H1 (cell line): ENCODE measurements at regions not wholly inside any gene's neighbourhood (a gene's known extent, or its start where the extent isn't known, plus 50 kb on each side); places are given as distances from the start of the nearest gene placed in this dataset.

ENCODE experiments used
- CTCF ChIA-PET: fragments of 300-600 bp; sonication (Branson Sonifier 250); formaldehyde crosslinking; loops from one replicate; lab custom pipeline; 2021; ENCODE audit not compliant: partially characterized antibody; lab: Charles Lee
- POLR2A ChIA-PET: fragments of 300-600 bp; sonication (Branson Sonifier 250); formaldehyde crosslinking; loops from one replicate; lab custom pipeline; 2021; ENCODE audit warnings: inconsistent platforms; ENCODE audit not compliant: partially characterized antibody; lab: Charles Lee
- DNase-seq, 2 experiments: peaks; one replicate each; pipeline versions ENCODE4 v3.0.0 to v3.0.0-alpha.2; 2010 to 2022; ENCODE audit warnings: low spot score in 2 of 2, low read depth in 1 of 2, mixed read lengths in 1 of 2
- FAIRE-seq: peaks from 2 replicates; lab custom pipeline; 2011; peaks lifted over from hg19 to GRCh38; lab: Jason Lieb, UNC
- H2AFZ ChIP-seq: 2 replicates; pipeline ENCODE4 v1.8.1; 2012; ENCODE audit warnings: low read length, inconsistent platforms
- H2AK5ac ChIP-seq: 2 replicates; pipeline ENCODE4 v1.6.1; 2013; ENCODE audit warnings: low read depth, low read length
- H2BK120ac ChIP-seq: replicated peaks from 2 replicates; pipeline ENCODE3; 2013; ENCODE audit warnings: low read depth, low read length, inconsistent platforms
- H2BK12ac ChIP-seq: 2 replicates; pipeline ENCODE4 v1.6.1; 2013; ENCODE audit warnings: low read depth, low read length
- H2BK15ac ChIP-seq: 2 replicates; pipeline ENCODE4 v1.6.1; 2013; ENCODE audit warnings: low read length
- H2BK20ac ChIP-seq: 2 replicates; pipeline ENCODE4 v1.6.1; 2013; ENCODE audit warnings: low read length
- H2BK5ac ChIP-seq: 2 replicates; pipeline ENCODE4 v1.6.1; 2013; ENCODE audit warnings: low read depth, low read length
- H3K14ac ChIP-seq: 2 replicates; pipeline ENCODE4 v1.6.1; 2013; ENCODE audit warnings: inconsistent platforms; ENCODE audit not compliant: insufficient read length
- H3K18ac ChIP-seq: 2 replicates; pipeline ENCODE4 v1.6.1; 2013; ENCODE audit warnings: low read length; ENCODE audit errors: extremely low read depth
- H3K23ac ChIP-seq: 2 replicates; pipeline ENCODE4 v1.6.1; 2013; ENCODE audit warnings: inconsistent platforms; ENCODE audit not compliant: insufficient read length
- H3K23me2 ChIP-seq: 2 replicates; pipeline ENCODE4 v1.6.1; 2013; ENCODE audit warnings: low read depth, low read length
- H3K27ac ChIP-seq: 2 replicates; pipeline ENCODE4 v1.6.1; 2011; ENCODE audit warnings: low read depth, low read length, inconsistent platforms
- H3K27me3 ChIP-seq, 4 experiments: replicated peaks in 1 of 4; 1 replicate in 1 of 4; 2 replicates in 3 of 4; pipeline versions ENCODE4 v1.6.1 to v1.8.1; 2011 to 2013; ENCODE audit warnings: low read length in 3 of 4, mild to moderate bottlenecking in 3 of 4, inconsistent platforms in 2 of 4, mixed read lengths in 2 of 4, moderate library complexity in 1 of 4; ENCODE audit not compliant: control insufficient read depth in 3 of 4, insufficient read depth in 3 of 4; ENCODE audit errors: extremely low read depth in 1 of 4
- H3K36me3 ChIP-seq, 4 experiments: 2 replicates each; pipeline versions ENCODE4 v1.6.1 to v1.8.1; 2011 to 2013; ENCODE audit warnings: mild to moderate bottlenecking in 4 of 4, low read length in 3 of 4, moderate library complexity in 2 of 4, control low read depth in 1 of 4, inconsistent platforms in 1 of 4; ENCODE audit not compliant: insufficient read depth in 4 of 4, control insufficient read depth in 2 of 4
- H3K4ac ChIP-seq: replicated peaks from 2 replicates; pipeline ENCODE3; 2013; ENCODE audit warnings: low read length, low read depth, mixed read lengths, inconsistent platforms; ENCODE audit not compliant: insufficient read length
- H3K4me1 ChIP-seq, 4 experiments: replicated peaks in 1 of 4; 1 replicate in 1 of 4; 2 replicates in 3 of 4; pipeline versions ENCODE4 v1.6.1 to v1.8.1; 2011 to 2013; ENCODE audit warnings: low read length in 3 of 4, inconsistent platforms in 2 of 4, mixed read lengths in 1 of 4; ENCODE audit not compliant: insufficient read depth in 4 of 4, control insufficient read depth in 3 of 4
- H3K4me2 ChIP-seq, 2 experiments: 2 replicates each; pipeline versions ENCODE4 v1.6.1 to v1.8.1; 2011 to 2013; ENCODE audit warnings: low read depth in 2 of 2, low read length in 2 of 2, control low read depth in 1 of 2, inconsistent platforms in 1 of 2, mild to moderate bottlenecking in 1 of 2; ENCODE audit not compliant: insufficient read depth in 1 of 2
- H3K4me3 ChIP-seq, 4 experiments: fragments of 200-600, 300-600 bp in 1 of 4; sonication (generic), shearing (Covaris generic), sonication (Bioruptor Twin) in 1 of 4; 2 replicates each; pipeline versions ENCODE4 v1.5.1 to v1.8.1; 2011 to 2016; ENCODE audit warnings: low read length in 4 of 4, low read depth in 3 of 4, control low read depth in 2 of 4, inconsistent platforms in 2 of 4, mild to moderate bottlenecking in 2 of 4, mixed read lengths in 1 of 4, moderate library complexity in 1 of 4; ENCODE audit not compliant: insufficient read depth in 2 of 4; ENCODE audit errors: extremely low read depth in 1 of 4
- H3K56ac ChIP-seq: replicated peaks from 2 replicates; pipeline ENCODE3; 2013; ENCODE audit warnings: low read depth, mild to moderate bottlenecking, mixed read lengths, low read length, inconsistent platforms; ENCODE audit not compliant: insufficient read length
- H3K79me1 ChIP-seq: 2 replicates; pipeline ENCODE4 v1.6.1; 2013; ENCODE audit warnings: low read depth, low read length, control low read depth
- H3K79me2 ChIP-seq, 2 experiments: 2 replicates each; pipeline versions ENCODE4 v1.6.1 to v1.8.1; 2012 to 2013; ENCODE audit warnings: low read length in 2 of 2, mild to moderate bottlenecking in 2 of 2, inconsistent platforms in 1 of 2; ENCODE audit not compliant: insufficient read depth in 2 of 2, control insufficient read depth in 1 of 2
- H3K9ac ChIP-seq, 4 experiments: replicated peaks in 1 of 4; 1 replicate in 1 of 4; 2 replicates in 3 of 4; pipeline versions ENCODE4 v1.6.1 to v1.8.1; 2011 to 2013; ENCODE audit warnings: low read depth in 3 of 4, low read length in 3 of 4, control low read depth in 2 of 4, mild to moderate bottlenecking in 2 of 4, moderate library complexity in 2 of 4, inconsistent platforms in 1 of 4; ENCODE audit errors: extremely low read depth in 1 of 4
- H3K9me3 ChIP-seq, 2 experiments: 2 replicates each; pipeline versions ENCODE4 v1.6.1 to v1.8.1; 2012 to 2013; ENCODE audit warnings: mild to moderate bottlenecking in 2 of 2, moderate library complexity in 2 of 2, control low read depth in 1 of 2, inconsistent platforms in 1 of 2, low read depth in 1 of 2, low read length in 1 of 2, mixed read lengths in 1 of 2; ENCODE audit not compliant: insufficient read depth in 2 of 2
- H4K20me1 ChIP-seq, 2 experiments: replicated peaks in 1 of 2; 2 replicates each; pipeline versions ENCODE3 to v1.8.1; 2011 to 2013; ENCODE audit warnings: inconsistent platforms in 2 of 2, low read length in 2 of 2, mild to moderate bottlenecking in 1 of 2; ENCODE audit not compliant: insufficient read depth in 2 of 2, control insufficient read depth in 1 of 2
- H4K5ac ChIP-seq: 2 replicates; pipeline ENCODE4 v1.6.1; 2013; ENCODE audit warnings: low read length, low read depth, mixed read lengths, inconsistent platforms; ENCODE audit not compliant: insufficient read length
- H4K8ac ChIP-seq: 2 replicates; pipeline ENCODE4 v1.8.0; 2013; ENCODE audit warnings: mild to moderate bottlenecking, moderate library complexity, low read length, inconsistent platforms; ENCODE audit not compliant: insufficient read depth; ENCODE audit errors: extremely low read depth
- H4K91ac ChIP-seq: replicated peaks from 2 replicates; pipeline ENCODE3; 2013; ENCODE audit warnings: low read length, mixed read lengths, inconsistent platforms; ENCODE audit not compliant: insufficient read length
- EZH2 ChIP-seq: fragments of 200-600 bp; sonication (generic); IDR thresholded peaks from 2 replicates; pipeline ENCODE4 v1.7.1; 2012; ENCODE audit warnings: low read depth, mild to moderate bottlenecking, moderate library complexity, low read length, inconsistent platforms; ENCODE audit not compliant: severe bottlenecking
- NANOG ChIP-seq: IDR thresholded peaks from 2 replicates; pipeline ENCODE4 v1.6.1; 2011; ENCODE audit warnings: low read length, low read depth, mild to moderate bottlenecking, inconsistent platforms; ENCODE audit not compliant: insufficient read depth, poor library complexity, severe bottlenecking
- NRF1 ChIP-seq: IDR thresholded peaks from 2 replicates; pipeline ENCODE4 v1.6.1; 2011; ENCODE audit warnings: mild to moderate bottlenecking, low read depth, low read length, improper control_type of control experiment
- POLR2AphosphoS5 ChIP-seq: IDR thresholded peaks from 2 replicates; pipeline ENCODE4 v1.6.1; 2011; ENCODE audit warnings: low read depth, low read length
- SIX5 ChIP-seq: IDR thresholded peaks from 2 replicates; pipeline ENCODE4 v1.6.1; 2011; ENCODE audit warnings: mild to moderate bottlenecking, low read depth, low read length
- SP1 ChIP-seq: IDR thresholded peaks from 2 replicates; pipeline ENCODE4 v1.6.1; 2011; ENCODE audit warnings: low read depth, low read length
- YY1 ChIP-seq: IDR thresholded peaks from 2 replicates; pipeline ENCODE4 v1.6.1; 2011; ENCODE audit warnings: low read depth, mild to moderate bottlenecking, low read length
- WGBS, 2 experiments: shearing (Covaris generic) in 1 of 2; methylation state at CpG; one replicate each; pipeline versions ENCODE4 v1.1.6 to v1.1.7; 2013 to 2015; ENCODE audit warnings: low lambda C conversion rate in 2 of 2, mixed read lengths in 2 of 2, inconsistent platforms in 1 of 2, low coverage in 1 of 2, missing lambda C conversion rate in 1 of 2; ENCODE audit not compliant: insufficient replicate concordance in 2 of 2, insufficient coverage in 1 of 2, insufficient read length in 1 of 2; ENCODE audit errors: extremely low coverage in 1 of 2, missing lambda C conversion rate in 1 of 2; 5-methylcytosine and 5-hydroxymethylcytosine counted together
- TF ChIP-seq, protein P1 (sequence below): IDR thresholded peaks from 2 replicates; pipeline ENCODE4 v1.6.1; 2011; ENCODE audit warnings: low read length, improper control_type of control experiment

DNA sequence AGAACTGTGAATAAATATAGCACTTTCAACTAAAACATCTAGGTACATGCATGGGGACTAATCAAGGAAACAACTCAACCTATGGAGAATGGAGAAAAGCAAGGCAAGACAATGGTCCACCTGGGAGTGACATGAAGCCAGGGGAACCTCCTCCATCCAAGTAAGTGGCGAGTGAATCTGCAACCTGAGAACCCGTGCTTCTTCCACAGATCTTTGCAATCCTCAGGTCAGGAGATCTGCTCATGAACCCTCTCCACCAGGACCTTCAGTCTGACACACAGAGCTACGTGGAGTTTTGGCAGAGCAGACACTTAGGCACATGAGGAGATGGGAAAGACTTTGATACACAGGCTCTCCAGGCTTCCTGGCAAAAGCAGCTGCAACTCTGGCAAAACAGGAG, 58.8 kb upstream of the KHDRBS2 start:
- no peak overlapping the region for H2BK120ac ChIP-seq
- H2BK5ac ChIP-seq = no peak overlapping the region
- H2BK20ac ChIP-seq = no peak overlapping the region
- H3K79me1 ChIP-seq = no peaks in the 10 kb centered on the region
- H3K4me3 ChIP-seq = no peak overlapping the region
- H4K91ac ChIP-seq = no peak overlapping the region
- H3K18ac ChIP-seq = no peak overlapping the region
- no peaks in the 10 kb centered on the region for H3K79me2 ChIP-seq
- no peak overlapping the region for H2BK15ac ChIP-seq
- no peak overlapping the region for H3K4ac ChIP-seq
- no peaks in the 10 kb centered on the region for H3K36me3 ChIP-seq
- no peak overlapping the region for H2AFZ ChIP-seq
- H3K14ac ChIP-seq = no peak overlapping the region
- H3K23ac ChIP-seq = no peak overlapping the region
- WGBS, 2 experiments = 90% methylated on average over 3 of the region's 3 CpGs; no CpG with 5 or more reads in 1 of the 2 experiments
- no peak overlapping the region for H3K27ac ChIP-seq
- H3K23me2 ChIP-seq = no peaks in the 10 kb centered on the region
- no peak for FAIRE-seq
- H3K56ac ChIP-seq = no peak overlapping the region
- no peak overlapping the region for H4K5ac ChIP-seq
- no peak overlapping the region for H2BK12ac ChIP-seq
- no peak overlapping the region for H4K8ac ChIP-seq
- ChIA-PET CTCF (interaction anchor here (1.1 to 1.7 kb wide), 2 partner anchors 9 to 77 kb away, joined by 3 to 6 read pairs; no protein-coding TSS in a partner anchor), POLR2A (no interaction called here)
- no peak overlapping the region for H3K4me2 ChIP-seq
- no peaks in the 10 kb centered on the region for H4K20me1 ChIP-seq
- H2AK5ac ChIP-seq = no peak overlapping the region
- H3K9ac ChIP-seq = no peak overlapping the region
- no peaks in the 10 kb centered on the region for H3K27me3 ChIP-seq
- no peaks in the 10 kb centered on the region for H3K9me3 ChIP-seq
- H3K4me1 ChIP-seq = no peaks in the 10 kb centered on the region
- DNase-seq = no peak
- TF ChIP-seq POLR2AphosphoS5 (no peak), EZH2 (no peak), NANOG (no peak), NRF1 (no peak), SIX5 (no peak), YY1 (no peak), SP1 (no peak)
- TF ChIP-seq, protein P1, sequence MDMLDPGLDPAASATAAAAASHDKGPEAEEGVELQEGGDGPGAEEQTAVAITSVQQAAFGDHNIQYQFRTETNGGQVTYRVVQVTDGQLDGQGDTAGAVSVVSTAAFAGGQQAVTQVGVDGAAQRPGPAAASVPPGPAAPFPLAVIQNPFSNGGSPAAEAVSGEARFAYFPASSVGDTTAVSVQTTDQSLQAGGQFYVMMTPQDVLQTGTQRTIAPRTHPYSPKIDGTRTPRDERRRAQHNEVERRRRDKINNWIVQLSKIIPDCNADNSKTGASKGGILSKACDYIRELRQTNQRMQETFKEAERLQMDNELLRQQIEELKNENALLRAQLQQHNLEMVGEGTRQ = no peak
